ENCODE measurements at regions not wholly inside any gene's neighbourhood (a gene's known extent, or its start where the extent isn't known, plus 50 kb on each side); places are given as distances from the start of the nearest gene placed in this dataset.

DNA sequence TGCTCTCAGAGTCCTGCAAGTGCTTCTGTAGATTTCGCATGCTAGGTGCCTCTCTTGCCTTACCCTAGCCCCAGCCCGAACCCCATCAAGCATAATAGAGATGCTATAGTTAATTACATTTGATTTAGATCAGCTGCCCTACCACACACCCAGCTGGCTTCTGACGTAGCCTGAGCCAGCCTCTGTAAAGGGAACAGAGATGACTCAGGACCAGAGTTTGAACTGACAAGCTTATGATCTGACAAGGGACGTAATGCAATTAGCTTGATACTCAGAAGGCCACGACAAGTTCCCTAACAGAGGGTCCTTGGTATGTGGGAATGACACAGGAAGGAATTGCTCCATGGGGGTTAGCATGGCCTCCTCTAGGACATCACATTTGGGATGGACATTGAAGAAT lies 126.6 kb downstream of the LRATD1 start:
- Histone ChIP-seq H3K9me3 (no peaks in the 10 kb centered on the region), H3K36me3 (no peaks in the 10 kb centered on the region), H3K4me1 (no peaks in the 10 kb centered on the region), H3K27ac (no peak overlapping the region), H3K4me3 (no peak overlapping the region), H3K27me3 (ENCODE audit: low read depth) (no peaks in the 10 kb centered on the region)
- TF ChIP-seq, protein P1, sequence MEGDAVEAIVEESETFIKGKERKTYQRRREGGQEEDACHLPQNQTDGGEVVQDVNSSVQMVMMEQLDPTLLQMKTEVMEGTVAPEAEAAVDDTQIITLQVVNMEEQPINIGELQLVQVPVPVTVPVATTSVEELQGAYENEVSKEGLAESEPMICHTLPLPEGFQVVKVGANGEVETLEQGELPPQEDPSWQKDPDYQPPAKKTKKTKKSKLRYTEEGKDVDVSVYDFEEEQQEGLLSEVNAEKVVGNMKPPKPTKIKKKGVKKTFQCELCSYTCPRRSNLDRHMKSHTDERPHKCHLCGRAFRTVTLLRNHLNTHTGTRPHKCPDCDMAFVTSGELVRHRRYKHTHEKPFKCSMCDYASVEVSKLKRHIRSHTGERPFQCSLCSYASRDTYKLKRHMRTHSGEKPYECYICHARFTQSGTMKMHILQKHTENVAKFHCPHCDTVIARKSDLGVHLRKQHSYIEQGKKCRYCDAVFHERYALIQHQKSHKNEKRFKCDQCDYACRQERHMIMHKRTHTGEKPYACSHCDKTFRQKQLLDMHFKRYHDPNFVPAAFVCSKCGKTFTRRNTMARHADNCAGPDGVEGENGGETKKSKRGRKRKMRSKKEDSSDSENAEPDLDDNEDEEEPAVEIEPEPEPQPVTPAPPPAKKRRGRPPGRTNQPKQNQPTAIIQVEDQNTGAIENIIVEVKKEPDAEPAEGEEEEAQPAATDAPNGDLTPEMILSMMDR (IDR thresholded peaks at IDR 0.05) = no peak
- intact Hi-C loops (cut with DNase I) = no loop called here
- no peak for ATAC-seq
- DNase-seq = no peak

GRCh38 chr2:14760169-14760568 lies 127.7 kb downstream of the LRATD1 start:
- intact Hi-C loops (cut with DNase I) = no loop called here
- Histone ChIP-seq H3K27ac (no peak overlapping the region), H3K4me1 (no peaks in the 10 kb centered on the region), H3K36me3 (no peaks in the 10 kb centered on the region), H3K27me3 (ENCODE audit: low read depth) (no peaks in the 10 kb centered on the region), H3K9me3 (no peaks in the 10 kb centered on the region), H3K4me3 (no peak overlapping the region)
- DNase-seq (no peak), ATAC-seq (no peak)
- TF ChIP-seq, protein P1 (IDR thresholded peaks at IDR 0.05) = no peak

DNA sequence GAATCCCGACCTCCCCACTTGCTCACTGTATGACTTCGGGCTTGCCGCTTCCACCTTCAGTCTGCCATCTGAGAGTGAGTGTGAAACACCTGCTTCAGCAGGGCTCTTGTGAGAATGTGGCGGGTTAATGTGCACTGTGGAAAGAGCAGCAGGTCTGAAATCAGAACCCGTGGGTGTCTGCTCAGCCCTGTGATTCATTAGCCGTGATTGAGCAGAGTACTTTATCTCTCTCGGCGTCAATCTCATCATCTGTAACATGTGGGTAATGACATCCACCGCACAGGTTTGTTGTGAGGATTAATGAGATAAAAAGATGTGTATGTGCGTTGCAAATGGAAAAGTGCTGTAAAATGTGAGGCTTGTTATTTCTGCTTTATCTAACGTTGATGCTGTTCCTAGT lies 128.6 kb downstream of the LRATD1 start:
- no peaks in the 10 kb centered on the region for H3K36me3 ChIP-seq
- ATAC-seq (no peak), DNase-seq (no peak)
- H3K9me3 ChIP-seq = no peaks in the 10 kb centered on the region
- H3K27ac ChIP-seq = no peak overlapping the region
- intact Hi-C loops (cut with DNase I) = no loop called here
- H3K4me1 ChIP-seq = no peaks in the 10 kb centered on the region
- H3K27me3 ChIP-seq (ENCODE audit: low read depth) = no peaks in the 10 kb centered on the region
- TF ChIP-seq, protein P1 (IDR thresholded peaks at IDR 0.05) = no peak
- H3K4me3 ChIP-seq = no peak overlapping the region

DNA sequence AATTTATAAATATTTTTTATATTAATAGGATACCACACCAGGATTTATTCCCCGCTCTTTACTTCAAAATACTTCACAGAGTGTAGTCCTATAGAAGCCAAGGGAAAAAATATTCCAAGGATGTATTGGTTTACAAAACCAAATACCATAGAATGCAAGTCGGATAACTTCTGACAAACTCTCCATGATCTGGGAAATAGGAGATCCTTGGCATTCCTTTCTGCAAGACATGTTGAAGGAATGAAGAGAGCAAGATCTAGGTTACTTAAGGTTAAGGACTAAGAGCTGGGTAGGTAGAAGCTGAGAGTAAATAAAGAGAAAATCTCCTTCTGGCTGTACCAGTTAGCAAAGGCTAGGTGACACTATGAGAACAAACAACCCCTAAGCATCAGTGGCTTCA lies 141.2 kb downstream of the LRATD1 start:
- no peak overlapping the region for H3K27ac ChIP-seq
- no peaks in the 10 kb centered on the region for H3K36me3 ChIP-seq
- ATAC-seq (peak; percentile 48 to 64), DNase-seq (no peak)
- TF ChIP-seq, protein P1 (IDR thresholded peaks at IDR 0.05) = no peak
- intact Hi-C loops (cut with DNase I) = no loop called here
- H3K4me1 ChIP-seq = no peaks in the 10 kb centered on the region
- no peaks in the 10 kb centered on the region for H3K27me3 ChIP-seq (ENCODE audit: low read depth)
- H3K9me3 ChIP-seq = no peaks in the 10 kb centered on the region
- H3K4me3 ChIP-seq = no peak overlapping the region

DNA sequence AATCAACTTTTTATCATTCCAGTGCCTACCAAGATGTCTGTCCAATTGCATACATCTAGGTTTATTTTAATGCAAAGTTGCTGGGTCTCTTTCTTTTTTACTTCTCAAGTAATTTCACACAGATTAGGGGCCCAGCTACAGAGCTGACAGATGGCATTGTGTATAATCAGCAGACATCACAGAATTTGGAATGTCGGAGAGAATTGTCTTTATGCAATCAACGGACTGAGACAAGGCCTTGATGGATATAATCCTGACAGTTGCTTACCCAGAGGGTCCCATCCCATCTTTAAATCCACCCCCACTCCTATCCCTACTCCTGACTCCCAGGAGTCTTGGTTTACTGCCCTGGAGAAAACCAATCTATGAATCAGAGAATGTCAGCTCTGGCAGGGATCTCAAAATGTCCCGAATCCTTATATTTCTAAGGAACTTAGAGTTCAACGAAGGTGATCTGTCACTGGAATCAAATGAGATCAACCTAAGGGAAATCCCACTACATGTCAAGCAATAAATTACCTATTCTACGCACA lies 142.0 kb downstream of the LRATD1 start:
- ATAC-seq (no peak), DNase-seq (no peak)
- TF ChIP-seq, protein P1 (IDR thresholded peaks at IDR 0.05) = no peak
- intact Hi-C loops (cut with DNase I) = no loop called here
- no peak overlapping the region for H3K4me3 ChIP-seq
- no peak overlapping the region for H3K27ac ChIP-seq
- no peaks in the 10 kb centered on the region for H3K36me3 ChIP-seq
- no peaks in the 10 kb centered on the region for H3K27me3 ChIP-seq (ENCODE audit: low read depth)
- H3K9me3 ChIP-seq = no peaks in the 10 kb centered on the region
- H3K4me1 ChIP-seq = no peaks in the 10 kb centered on the region

DNA sequence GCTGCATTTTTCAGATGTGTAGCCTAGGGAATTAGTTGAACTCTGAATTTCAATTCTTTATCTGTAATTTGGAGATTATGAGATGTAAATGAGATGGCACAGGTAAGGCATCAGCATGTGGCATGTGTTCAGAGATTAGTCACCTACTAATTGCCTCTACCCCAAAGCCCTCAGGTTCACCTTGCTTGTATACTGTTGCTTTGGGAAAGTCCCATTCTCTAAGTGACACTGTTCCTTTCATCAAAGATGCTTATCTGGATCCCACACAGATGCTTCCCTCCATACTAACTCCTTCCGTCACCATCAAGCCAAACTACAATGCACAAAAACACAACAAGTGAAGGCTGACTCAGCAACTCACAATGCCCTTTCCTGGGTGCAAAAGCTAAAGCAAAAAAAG lies 143.7 kb downstream of the LRATD1 start:
- TF ChIP-seq, protein P1 (IDR thresholded peaks at IDR 0.05) = no peak
- H3K36me3 ChIP-seq = no peaks in the 10 kb centered on the region
- no peaks in the 10 kb centered on the region for H3K27me3 ChIP-seq (ENCODE audit: low read depth)
- DNase-seq (no peak), ATAC-seq (no peak)
- intact Hi-C loops (cut with DNase I) = no loop called here
- no peak overlapping the region for H3K27ac ChIP-seq
- H3K4me1 ChIP-seq = no peaks in the 10 kb centered on the region
- H3K9me3 ChIP-seq = no peaks in the 10 kb centered on the region
- H3K4me3 ChIP-seq = no peak overlapping the region

Data from lower lobe of right lung (tissue), 2 donors.